ENCODE measurements at regions not wholly inside any gene's neighbourhood (a gene's known extent, or its start where the extent isn't known, plus 50 kb on each side); places are given as distances from the start of the nearest gene placed in this dataset.

- no peak for DNase-seq (ENCODE audit: low read depth in 3 of 3, low spot score in 2 of 3)
Observed at GRCh38 chr9:8189881-8190280, 390.3 kb upstream of the DMAC1 start.

DNA sequence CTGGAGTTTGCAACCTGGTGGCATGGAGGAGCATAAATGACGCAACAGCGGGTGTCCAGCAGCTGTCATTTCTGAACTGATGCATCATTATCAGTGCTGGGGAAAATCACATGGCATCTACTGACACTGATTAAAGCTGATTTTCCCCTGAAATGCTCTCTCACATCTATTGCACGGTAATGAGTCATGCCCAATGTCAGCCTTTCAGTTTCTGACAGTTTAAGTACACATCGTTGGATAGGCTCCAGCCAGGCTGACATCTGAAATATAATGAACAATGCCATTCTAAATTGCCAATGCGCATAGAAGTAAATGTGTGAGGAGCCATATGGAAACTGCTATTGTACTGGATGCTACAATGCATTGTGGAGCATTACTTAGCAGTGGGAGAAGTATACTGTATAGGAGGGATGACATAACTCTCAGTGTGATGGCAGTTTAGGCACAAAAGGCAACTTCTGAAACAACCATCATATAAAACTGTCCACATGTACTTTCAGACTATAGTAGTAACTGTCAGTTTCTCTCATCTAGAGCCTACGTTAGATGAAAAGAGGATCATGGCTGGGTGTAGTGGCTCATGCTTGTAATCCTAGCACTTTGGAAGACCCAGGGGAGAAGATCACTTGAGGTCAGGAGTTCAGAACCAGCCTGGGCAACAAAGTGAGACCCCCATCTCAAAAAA lies 389.3 kb upstream of the DMAC1 start:
- no peak for DNase-seq (ENCODE audit: low read depth in 3 of 3, low spot score in 2 of 3)

GRCh38 chr9:8186560-8186959 lies 387.0 kb upstream of the DMAC1 start:
- no peak for DNase-seq (ENCODE audit: low read depth in 3 of 3, low spot score in 2 of 3)

DNA sequence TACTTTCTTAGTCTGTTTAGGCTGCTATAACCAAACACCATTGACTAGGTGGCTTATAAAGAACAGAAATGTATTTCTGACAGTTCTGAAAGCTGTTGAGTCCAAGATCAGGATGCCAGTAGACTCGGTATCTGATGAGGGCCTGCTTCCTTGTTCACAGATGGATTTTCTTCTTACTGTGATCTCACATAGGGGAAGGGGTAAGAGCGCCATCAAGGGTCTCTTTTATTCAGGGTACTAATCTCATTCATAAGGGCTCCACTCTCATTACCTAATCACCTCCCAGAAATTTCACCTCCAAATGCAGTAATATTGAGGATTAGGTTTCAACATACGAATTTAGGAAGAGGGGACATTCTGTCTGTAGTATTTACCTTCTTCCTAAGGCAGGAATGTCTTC lies 384.0 kb upstream of the DMAC1 start:
- DNase-seq (ENCODE audit: low read depth in 3 of 3, low spot score in 2 of 3): no peak

DNA sequence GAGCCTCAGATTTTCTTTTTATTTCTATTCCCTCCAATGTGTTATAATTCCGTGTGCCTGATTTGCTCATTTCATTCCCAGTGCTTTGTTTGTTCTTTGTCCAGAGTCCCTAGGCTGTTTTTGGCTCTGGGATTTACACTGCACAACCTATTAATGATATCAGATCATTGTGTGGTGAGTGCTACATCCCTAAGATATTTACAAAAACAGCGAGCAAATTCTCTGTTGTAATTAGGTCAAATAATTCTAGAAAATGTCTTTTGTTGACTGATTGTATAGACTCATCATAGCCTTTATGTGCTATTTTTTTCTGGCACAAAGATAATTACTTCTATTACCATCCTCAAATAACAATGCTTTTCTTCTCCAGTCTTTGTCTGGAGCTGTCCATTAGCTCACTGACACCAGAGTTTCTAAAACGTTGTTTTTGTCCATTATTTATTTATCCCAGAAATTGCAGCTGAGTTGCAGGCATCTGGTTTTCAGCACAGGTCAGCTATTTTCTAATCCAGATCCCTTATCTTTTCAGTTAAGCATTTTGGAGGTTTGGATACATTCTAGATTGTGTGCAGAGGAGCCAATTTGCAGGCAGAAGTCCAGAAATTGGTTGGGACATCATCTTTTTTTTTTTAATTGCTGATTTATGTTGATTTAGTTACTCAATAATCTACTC lies 379.9 kb upstream of the DMAC1 start:
- DNase-seq (ENCODE audit: low read depth in 3 of 3, low spot score in 2 of 3): no peak

GRCh38 chr9:8172000-8172399 lies 372.4 kb upstream of the DMAC1 start:
- no peak for DNase-seq (ENCODE audit: low read depth in 3 of 3, low spot score in 2 of 3)

DNA sequence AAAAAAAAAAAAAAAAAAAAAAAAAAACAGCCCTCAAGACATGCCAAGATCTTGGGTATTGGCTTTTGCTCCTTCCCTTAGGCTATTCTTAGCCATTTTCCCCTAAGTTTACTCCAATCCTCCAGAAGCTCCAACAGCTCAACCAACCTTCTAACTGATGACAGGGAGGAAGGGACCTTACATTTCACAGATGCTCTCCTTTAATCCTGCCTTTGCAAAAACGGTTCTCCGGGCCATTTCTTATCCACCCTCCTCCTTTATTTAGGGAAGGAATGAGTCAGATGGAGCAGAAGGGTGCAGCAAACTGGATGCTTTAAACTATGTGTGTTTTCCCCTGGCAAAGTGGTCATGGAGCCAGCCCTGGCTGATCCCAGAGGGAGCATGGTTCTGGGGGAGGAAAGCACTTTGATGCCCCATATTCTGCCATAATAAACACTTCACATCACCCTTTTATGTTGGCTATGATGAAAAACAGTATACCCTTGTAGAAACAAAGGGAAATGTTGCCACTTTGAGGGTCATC lies 369.4 kb upstream of the DMAC1 start:
- DNase-seq (ENCODE audit: low read depth in 3 of 3, low spot score in 2 of 3): no peak

- no peak for DNase-seq (ENCODE audit: low read depth in 3 of 3, low spot score in 2 of 3)
Observed at GRCh38 chr9:8160787-8161186, 361.2 kb upstream of the DMAC1 start.

- no peak for DNase-seq (ENCODE audit: low read depth in 3 of 3, low spot score in 2 of 3)
Observed at GRCh38 chr9:8158574-8158973, 359.0 kb upstream of the DMAC1 start.

- DNase-seq (ENCODE audit: low read depth in 3 of 3, low spot score in 2 of 3): no peak
Observed at GRCh38 chr9:8157683-8158324, 358.2 kb upstream of the DMAC1 start.

- DNase-seq (ENCODE audit: low read depth in 3 of 3, low spot score in 2 of 3): no peak
Observed at GRCh38 chr9:8156346-8156745, 356.8 kb upstream of the DMAC1 start.

DNA sequence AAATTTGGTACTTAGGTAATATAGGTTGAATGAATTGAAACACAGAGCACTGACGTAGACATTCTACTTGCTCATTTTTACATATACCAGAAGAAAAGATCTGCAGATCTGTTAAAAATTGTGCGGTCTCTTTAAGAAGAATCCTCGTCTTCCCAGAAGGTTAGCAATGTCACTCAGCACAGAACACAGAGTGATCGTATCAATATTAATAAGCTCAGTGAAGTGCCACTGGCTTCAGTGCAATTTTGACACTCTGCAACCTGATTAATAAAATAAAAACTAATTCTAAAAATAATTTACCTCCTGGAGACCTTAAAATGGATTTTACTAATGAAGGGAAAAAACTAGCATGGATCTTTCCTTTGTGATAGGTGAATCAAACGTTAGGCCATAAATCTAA lies 356.1 kb upstream of the DMAC1 start:
- no peak for DNase-seq (ENCODE audit: low read depth in 3 of 3, low spot score in 2 of 3)

DNA sequence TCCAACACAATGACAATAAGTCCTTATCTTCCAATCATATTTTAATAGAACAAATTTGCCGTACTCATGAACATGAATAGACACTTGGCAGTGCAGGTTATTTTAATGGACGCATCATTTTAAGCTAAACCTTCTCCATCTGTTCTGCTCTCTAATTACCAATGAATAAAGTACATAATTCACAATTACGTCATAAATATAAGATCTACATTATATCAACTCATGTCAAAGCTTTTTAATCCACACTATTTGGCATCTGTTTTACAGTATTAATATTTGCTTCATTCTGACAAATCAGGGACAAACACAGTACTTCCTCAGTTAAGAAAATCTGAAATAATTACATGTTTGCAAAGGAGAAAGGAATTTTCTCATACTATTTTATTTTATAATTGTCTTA lies 344.1 kb upstream of the DMAC1 start:
- DNase-seq (ENCODE audit: low read depth in 3 of 3, low spot score in 2 of 3): no peak

- DNase-seq (ENCODE audit: low read depth in 3 of 3, low spot score in 2 of 3): no peak
Observed at GRCh38 chr9:8140557-8140956, 341.0 kb upstream of the DMAC1 start.

GRCh38 chr9:8139756-8140155 lies 340.2 kb upstream of the DMAC1 start:
- DNase-seq (ENCODE audit: low read depth in 3 of 3, low spot score in 2 of 3): no peak

DNA sequence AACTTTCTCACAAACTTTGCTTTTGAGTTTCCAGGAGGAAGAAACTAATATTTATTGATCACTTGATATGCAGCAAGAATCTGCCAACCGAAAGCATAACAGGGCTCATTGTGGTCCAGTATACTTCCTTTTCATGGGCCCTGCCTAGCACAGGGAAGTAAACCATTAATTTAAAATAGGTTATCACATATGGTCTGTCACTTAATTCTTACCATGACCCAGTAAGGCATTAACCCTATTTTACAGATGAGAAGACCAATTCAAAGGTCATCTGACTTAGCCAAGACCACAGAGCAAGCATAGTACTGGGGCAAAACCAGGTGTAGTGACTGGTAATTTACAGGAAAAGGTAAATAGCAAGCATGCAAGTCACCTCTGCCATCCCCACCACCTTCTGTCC lies 336.9 kb upstream of the DMAC1 start:
- no peak for DNase-seq (ENCODE audit: low read depth in 3 of 3, low spot score in 2 of 3)

DNA sequence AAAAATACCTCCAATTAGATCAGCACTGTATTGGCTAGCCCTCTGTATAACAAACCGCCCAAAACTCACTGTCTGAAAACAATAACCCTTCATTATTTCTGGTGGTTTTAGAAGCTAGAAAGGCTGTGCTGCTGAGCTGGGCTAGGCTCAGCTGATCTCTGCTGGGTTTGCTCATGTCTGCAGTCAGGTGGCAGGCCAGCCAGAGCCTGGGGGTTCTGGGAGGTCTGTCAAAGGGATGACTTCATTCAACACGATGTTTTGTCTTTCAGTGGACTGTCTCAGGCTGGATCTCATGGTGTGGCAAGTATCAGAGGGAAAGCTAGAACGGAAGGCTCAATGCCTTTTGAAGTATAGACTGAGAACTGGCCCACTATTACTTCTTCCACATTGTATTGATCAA lies 335.1 kb upstream of the DMAC1 start:
- DNase-seq (ENCODE audit: low read depth in 3 of 3, low spot score in 2 of 3): no peak

DNA sequence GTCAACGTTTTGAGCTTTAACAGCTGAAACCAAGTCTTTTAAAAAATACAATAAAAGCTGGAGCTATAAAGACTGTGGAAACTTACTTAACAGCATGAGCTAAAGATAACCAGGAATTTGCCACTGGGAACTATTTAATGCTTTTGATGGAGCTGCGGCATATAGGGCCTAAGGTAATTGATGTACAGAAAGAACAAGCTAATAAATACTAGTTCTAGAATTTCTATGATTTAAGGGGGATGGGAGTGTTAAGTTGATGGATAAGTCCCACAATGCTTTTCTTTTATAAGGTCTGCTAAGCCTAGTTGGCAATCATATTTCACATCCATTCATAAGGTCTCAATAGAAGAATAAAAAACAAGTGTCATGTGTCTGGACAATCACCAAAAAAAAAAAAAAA lies 334.0 kb upstream of the DMAC1 start:
- DNase-seq (ENCODE audit: low read depth in 3 of 3, low spot score in 2 of 3): peak in 1 of 3 donors; percentile 2

DNA sequence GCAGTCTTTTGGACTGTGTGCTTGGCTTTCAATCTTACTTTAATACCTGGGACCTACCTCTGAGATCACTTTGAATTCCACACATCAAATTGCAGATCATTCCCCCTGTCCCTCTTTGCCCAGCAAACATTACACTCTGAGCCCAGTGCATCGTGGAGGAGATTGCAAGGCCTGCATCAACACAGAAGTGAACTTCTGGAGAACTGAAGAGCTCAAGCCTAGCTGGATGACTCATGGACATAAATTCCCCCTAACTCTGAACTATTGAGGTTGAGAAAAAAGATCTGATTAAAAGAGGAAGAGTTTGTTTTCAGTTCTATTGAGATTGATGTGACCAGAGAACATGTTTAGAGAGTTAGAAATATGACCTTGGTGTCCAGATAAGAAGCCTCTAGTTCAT lies 316.0 kb upstream of the DMAC1 start:
- DNase-seq (ENCODE audit: low read depth in 3 of 3, low spot score in 2 of 3): no peak

GRCh38 chr9:8114826-8115225 lies 315.2 kb upstream of the DMAC1 start:
- no peak for DNase-seq (ENCODE audit: low read depth in 3 of 3, low spot score in 2 of 3)

- no peak for DNase-seq (ENCODE audit: low read depth in 3 of 3, low spot score in 2 of 3)
Observed at GRCh38 chr9:8106362-8106761, 306.8 kb upstream of the DMAC1 start.

DNA sequence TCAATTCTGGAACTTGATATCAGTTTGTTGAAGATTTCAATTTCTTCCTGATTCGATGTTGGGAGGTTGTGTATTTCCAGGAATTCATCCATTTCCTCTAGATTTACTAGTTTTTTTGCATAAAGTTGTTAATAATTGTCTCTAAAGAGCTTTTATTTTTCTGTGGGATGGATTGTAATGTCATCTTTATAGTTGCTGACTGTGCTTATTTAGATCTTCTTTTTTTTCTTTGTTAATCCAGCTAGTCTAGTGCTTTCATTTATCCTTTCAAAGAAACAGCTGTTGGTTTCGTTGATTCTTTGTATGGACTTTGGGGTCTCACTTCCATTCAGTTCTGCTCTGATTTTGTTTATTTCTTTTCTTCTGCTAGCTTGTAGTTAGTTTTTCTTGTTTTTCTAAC lies 302.0 kb upstream of the DMAC1 start:
- DNase-seq (ENCODE audit: low read depth in 3 of 3, low spot score in 2 of 3): no peak
